ENCODE measurements at regions not wholly inside any gene's neighbourhood (a gene's known extent, or its start where the extent isn't known, plus 50 kb on each side); places are given as distances from the start of the nearest gene placed in this dataset.

DNA sequence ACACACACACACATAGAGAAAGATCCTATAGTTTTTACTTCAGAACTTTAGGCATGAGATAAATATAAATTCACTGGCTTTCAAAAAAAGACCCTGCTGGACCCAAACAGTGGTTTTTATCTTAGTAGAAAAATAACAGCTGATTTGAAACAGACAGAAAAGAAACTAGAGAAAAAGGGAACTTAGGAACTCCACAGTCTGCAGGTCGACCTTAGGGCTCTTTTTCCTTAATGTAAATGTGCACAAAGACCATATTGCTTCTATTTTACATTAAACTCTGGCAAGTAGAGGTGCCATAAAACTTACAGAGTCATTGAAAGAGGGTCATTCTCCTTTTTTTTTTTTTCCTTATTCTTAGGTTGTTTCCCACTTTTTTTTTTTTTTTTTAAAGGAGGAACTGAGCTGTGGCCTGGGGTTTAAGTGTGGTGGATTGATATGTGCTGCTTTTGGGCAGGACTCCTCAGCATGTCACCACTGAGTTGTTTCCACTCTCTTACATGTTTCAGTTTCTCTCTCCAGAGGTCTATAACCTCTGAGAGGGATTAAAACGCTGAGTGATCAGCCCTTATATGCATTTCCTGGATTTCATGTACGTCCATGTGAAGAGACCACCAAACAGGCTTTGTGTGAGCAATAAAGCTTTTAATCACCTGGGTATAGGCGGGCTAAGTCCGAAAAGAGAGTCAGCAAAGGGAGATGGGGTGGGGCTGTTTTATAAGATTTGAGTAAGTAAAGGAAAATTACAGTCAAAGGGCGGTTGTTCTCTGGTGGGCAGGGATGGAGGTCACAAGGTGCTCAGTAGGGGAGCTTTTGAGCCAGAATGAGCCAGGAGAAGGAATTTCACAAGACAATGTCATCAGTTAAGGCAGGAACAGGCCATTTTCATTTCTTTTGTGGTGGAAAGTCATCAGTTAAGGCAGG is 70.8 kb upstream of the PACRGL start:
- TF ChIP-seq, protein P1, sequence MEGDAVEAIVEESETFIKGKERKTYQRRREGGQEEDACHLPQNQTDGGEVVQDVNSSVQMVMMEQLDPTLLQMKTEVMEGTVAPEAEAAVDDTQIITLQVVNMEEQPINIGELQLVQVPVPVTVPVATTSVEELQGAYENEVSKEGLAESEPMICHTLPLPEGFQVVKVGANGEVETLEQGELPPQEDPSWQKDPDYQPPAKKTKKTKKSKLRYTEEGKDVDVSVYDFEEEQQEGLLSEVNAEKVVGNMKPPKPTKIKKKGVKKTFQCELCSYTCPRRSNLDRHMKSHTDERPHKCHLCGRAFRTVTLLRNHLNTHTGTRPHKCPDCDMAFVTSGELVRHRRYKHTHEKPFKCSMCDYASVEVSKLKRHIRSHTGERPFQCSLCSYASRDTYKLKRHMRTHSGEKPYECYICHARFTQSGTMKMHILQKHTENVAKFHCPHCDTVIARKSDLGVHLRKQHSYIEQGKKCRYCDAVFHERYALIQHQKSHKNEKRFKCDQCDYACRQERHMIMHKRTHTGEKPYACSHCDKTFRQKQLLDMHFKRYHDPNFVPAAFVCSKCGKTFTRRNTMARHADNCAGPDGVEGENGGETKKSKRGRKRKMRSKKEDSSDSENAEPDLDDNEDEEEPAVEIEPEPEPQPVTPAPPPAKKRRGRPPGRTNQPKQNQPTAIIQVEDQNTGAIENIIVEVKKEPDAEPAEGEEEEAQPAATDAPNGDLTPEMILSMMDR (IDR thresholded peaks at IDR 0.05; ENCODE audit: extremely low read depth in 1 of 2, insufficient read depth in 1 of 2, low read depth in 1 of 2, low read length in 2 of 2), result no peak
- no peak for TF ChIP-seq EZH2 (IDR thresholded peaks at IDR 0.05; ENCODE audit: borderline replicate concordance, low read depth, low read length, severe bottlenecking)
- no peak for TF ChIP-seq POLR2A (IDR thresholded peaks at IDR 0.05; ENCODE audit: low read depth, low read length)
- TF ChIP-seq POLR2AphosphoS5 (IDR thresholded peaks at IDR 0.05; ENCODE audit: insufficient read depth, low read depth, low read length), result no peak
- no peak for TF ChIP-seq JUN (IDR thresholded peaks at IDR 0.05; ENCODE audit: borderline replicate concordance, insufficient read depth, insufficient read length, low read depth)

All from endothelial cell of umbilical vein (primary cell).